ENCODE measurements at regions not wholly inside any gene's neighbourhood (a gene's known extent, or its start where the extent isn't known, plus 50 kb on each side); places are given as distances from the start of the nearest gene placed in this dataset.

GRCh38 chr17:34156741-34157589, 98.1 kb upstream of the CCL2 start:
- Histone ChIP-seq H3K9ac (ENCODE audit: low read length) (no peak overlapping the region), H3K27ac (ENCODE audit: low read length) (no peak overlapping the region)

GRCh38 chr17:34161690-34162089, 93.4 kb upstream of the CCL2 start:
- Histone ChIP-seq H3K9ac (ENCODE audit: low read length) (no peak overlapping the region), H3K36me3 (replicated peaks; ENCODE audit: low read depth, low read length) (no peaks in the 10 kb centered on the region), H4K20me1 (ENCODE audit: insufficient read depth, low read length) (no peaks in the 10 kb centered on the region), H3K27me3 (ENCODE audit: low read depth, low read length) (peaks cover 58% of the 10 kb centered on the region), H3K27ac (ENCODE audit: low read length) (no peak overlapping the region), H3K4me3 (ENCODE audit: low read length) (no peak overlapping the region), H3K79me2 (ENCODE audit: low read length) (no peaks in the 10 kb centered on the region), H3K4me2 (ENCODE audit: low read length) (no peak overlapping the region), H3K4me1 (ENCODE audit: low read length) (no peaks in the 10 kb centered on the region), H2AFZ (ENCODE audit: low read depth, low read length) (no peak overlapping the region), H3K9me3 (ENCODE audit: insufficient read depth, low read length) (no peaks in the 10 kb centered on the region)
- no peak for TF ChIP-seq EZH2phosphoT487 (IDR thresholded peaks at IDR 0.05; ENCODE audit: low read depth)
- TF ChIP-seq CTCF (IDR thresholded peaks at IDR 0.05; ENCODE audit: low read depth, low read length), result no peak

More at GRCh38 chr17:34156741-34157589, 98.1 kb upstream of the CCL2 start:
- no peaks in the 10 kb centered on the region for H3K36me3 ChIP-seq (replicated peaks; ENCODE audit: low read depth, low read length)
- no peak overlapping the region for H3K4me3 ChIP-seq (ENCODE audit: low read length)
- TF ChIP-seq CTCF (IDR thresholded peaks at IDR 0.05; ENCODE audit: low read depth, low read length) (no peak), EZH2phosphoT487 (IDR thresholded peaks at IDR 0.05; ENCODE audit: low read depth) (no peak)
- H3K4me2 ChIP-seq (ENCODE audit: low read length), result no peak overlapping the region
- no peaks in the 10 kb centered on the region for H4K20me1 ChIP-seq (ENCODE audit: insufficient read depth, low read length)
- peaks cover 38% of the 10 kb centered on the region for H3K27me3 ChIP-seq (ENCODE audit: low read depth, low read length)
- no peak overlapping the region for H2AFZ ChIP-seq (ENCODE audit: low read depth, low read length)
- H3K79me2 ChIP-seq (ENCODE audit: low read length), result no peaks in the 10 kb centered on the region
- H3K9me3 ChIP-seq (ENCODE audit: insufficient read depth, low read length), result no peaks in the 10 kb centered on the region
- no peaks in the 10 kb centered on the region for H3K4me1 ChIP-seq (ENCODE audit: low read length)

GRCh38 chr17:34163123-34163522, 92.0 kb upstream of the CCL2 start:
- H2AFZ ChIP-seq (ENCODE audit: low read depth, low read length), result no peak overlapping the region
- no peak overlapping the region for H3K9ac ChIP-seq (ENCODE audit: low read length)
- H3K79me2 ChIP-seq (ENCODE audit: low read length), result no peaks in the 10 kb centered on the region
- no peaks in the 10 kb centered on the region for H4K20me1 ChIP-seq (ENCODE audit: insufficient read depth, low read length)
- no peaks in the 10 kb centered on the region for H3K4me1 ChIP-seq (ENCODE audit: low read length)
- H3K27me3 ChIP-seq (ENCODE audit: low read depth, low read length), result peaks cover 70% of the 10 kb centered on the region
- H3K9me3 ChIP-seq (ENCODE audit: insufficient read depth, low read length), result no peaks in the 10 kb centered on the region
- TF ChIP-seq EZH2phosphoT487 (IDR thresholded peaks at IDR 0.05; ENCODE audit: low read depth) (no peak), CTCF (IDR thresholded peaks at IDR 0.05; ENCODE audit: low read depth, low read length) (no peak)
- no peak overlapping the region for H3K4me2 ChIP-seq (ENCODE audit: low read length)
- no peak overlapping the region for H3K4me3 ChIP-seq (ENCODE audit: low read length)
- no peak overlapping the region for H3K27ac ChIP-seq (ENCODE audit: low read length)
- no peaks in the 10 kb centered on the region for H3K36me3 ChIP-seq (replicated peaks; ENCODE audit: low read depth, low read length)

GRCh38 chr17:34163646-34164045, 91.4 kb upstream of the CCL2 start:
- no peak overlapping the region for H3K4me2 ChIP-seq (ENCODE audit: low read length)
- no peaks in the 10 kb centered on the region for H4K20me1 ChIP-seq (ENCODE audit: insufficient read depth, low read length)
- H2AFZ ChIP-seq (ENCODE audit: low read depth, low read length), result no peak overlapping the region
- no peaks in the 10 kb centered on the region for H3K4me1 ChIP-seq (ENCODE audit: low read length)
- H3K9ac ChIP-seq (ENCODE audit: low read length), result no peak overlapping the region
- TF ChIP-seq CTCF (IDR thresholded peaks at IDR 0.05; ENCODE audit: low read depth, low read length), result peak; percentile 48
- TF ChIP-seq EZH2phosphoT487 (IDR thresholded peaks at IDR 0.05; ENCODE audit: low read depth), result no peak
- no peaks in the 10 kb centered on the region for H3K79me2 ChIP-seq (ENCODE audit: low read length)
- no peak overlapping the region for H3K27ac ChIP-seq (ENCODE audit: low read length)
- H3K36me3 ChIP-seq (replicated peaks; ENCODE audit: low read depth, low read length), result no peaks in the 10 kb centered on the region
- no peaks in the 10 kb centered on the region for H3K9me3 ChIP-seq (ENCODE audit: insufficient read depth, low read length)
- peaks cover 66% of the 10 kb centered on the region for H3K27me3 ChIP-seq (ENCODE audit: low read depth, low read length)
- H3K4me3 ChIP-seq (ENCODE audit: low read length), result no peak overlapping the region

Measured in OCI-LY3 (cell line).